ENCODE measurements at regions not wholly inside any gene's neighbourhood (a gene's known extent, or its start where the extent isn't known, plus 50 kb on each side); places are given as distances from the start of the nearest gene placed in this dataset.

DNA sequence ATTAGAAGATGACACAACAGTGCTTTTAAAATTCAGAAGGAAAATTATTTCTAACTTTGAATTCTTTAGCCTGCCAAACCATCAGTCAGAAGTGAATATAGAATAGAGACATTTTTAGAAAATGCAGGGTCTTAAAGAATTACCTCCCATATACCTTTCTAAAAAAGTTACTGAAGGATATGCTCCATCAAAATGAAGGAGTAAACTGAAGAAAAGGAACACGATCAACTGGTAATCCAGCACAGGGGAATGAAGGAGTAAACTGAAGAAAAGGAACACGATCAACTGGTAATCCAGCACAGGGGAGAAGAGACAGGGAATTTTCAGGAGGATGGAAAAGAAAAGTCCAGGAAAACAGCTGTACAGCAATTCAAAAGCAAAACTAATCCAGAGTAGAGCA is 75.4 kb upstream of the LDLRAD3 start:
- no peak for TF ChIP-seq POLR2A (IDR thresholded peaks at IDR 0.05)
- TF ChIP-seq, protein P1, sequence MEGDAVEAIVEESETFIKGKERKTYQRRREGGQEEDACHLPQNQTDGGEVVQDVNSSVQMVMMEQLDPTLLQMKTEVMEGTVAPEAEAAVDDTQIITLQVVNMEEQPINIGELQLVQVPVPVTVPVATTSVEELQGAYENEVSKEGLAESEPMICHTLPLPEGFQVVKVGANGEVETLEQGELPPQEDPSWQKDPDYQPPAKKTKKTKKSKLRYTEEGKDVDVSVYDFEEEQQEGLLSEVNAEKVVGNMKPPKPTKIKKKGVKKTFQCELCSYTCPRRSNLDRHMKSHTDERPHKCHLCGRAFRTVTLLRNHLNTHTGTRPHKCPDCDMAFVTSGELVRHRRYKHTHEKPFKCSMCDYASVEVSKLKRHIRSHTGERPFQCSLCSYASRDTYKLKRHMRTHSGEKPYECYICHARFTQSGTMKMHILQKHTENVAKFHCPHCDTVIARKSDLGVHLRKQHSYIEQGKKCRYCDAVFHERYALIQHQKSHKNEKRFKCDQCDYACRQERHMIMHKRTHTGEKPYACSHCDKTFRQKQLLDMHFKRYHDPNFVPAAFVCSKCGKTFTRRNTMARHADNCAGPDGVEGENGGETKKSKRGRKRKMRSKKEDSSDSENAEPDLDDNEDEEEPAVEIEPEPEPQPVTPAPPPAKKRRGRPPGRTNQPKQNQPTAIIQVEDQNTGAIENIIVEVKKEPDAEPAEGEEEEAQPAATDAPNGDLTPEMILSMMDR (IDR thresholded peaks at IDR 0.05): no peak
- H3K36me3 ChIP-seq: no peaks in the 10 kb centered on the region
- H3K4me1 ChIP-seq: peaks cover 0 to 3% (median 0%) of the 10 kb centered on the region in 3 donors
- H3K27me3 ChIP-seq: no peaks in the 10 kb centered on the region
- H3K4me3 ChIP-seq: no peak overlapping the region
- no peak overlapping the region for H3K27ac ChIP-seq
- intact Hi-C loops (cut with DNase I): no loop called here
- peaks cover 0 to 10% (median 8%) of the 10 kb centered on the region in 3 donors for H3K9me3 ChIP-seq
- DNase-seq: no peak
- 75 to 92% methylated on average over 2 of the region's 2 CpGs for WGBS, 2 donors

- Histone ChIP-seq H3K9me3 (peaks cover 0 to 2% (median 0%) of the 10 kb centered on the region in 3 donors), H3K27ac (no peak overlapping the region), H3K36me3 (no peaks in the 10 kb centered on the region), H3K27me3 (no peaks in the 10 kb centered on the region), H3K4me3 (no peak overlapping the region), H3K4me1 (peaks cover 0 to 14% (median 0%) of the 10 kb centered on the region in 3 donors)
- no peak for DNase-seq
- no peak for TF ChIP-seq POLR2A (IDR thresholded peaks at IDR 0.05)
- TF ChIP-seq, protein P1 (IDR thresholded peaks at IDR 0.05): no peak
- WGBS, 2 donors: 43 to 72% methylated on average over 2 to 3 of the region's 3 CpGs
- intact Hi-C loops (cut with DNase I): no loop called here
These were observed 70.1 kb upstream of the LDLRAD3 start for GRCh38 chr11:35873721-35874120.

GRCh38 chr11:35874751-35875450 is 69.0 kb upstream of the LDLRAD3 start:
- no peak overlapping the region for H3K27ac ChIP-seq
- H3K4me1 ChIP-seq: peaks cover 0 to 14% (median 0%) of the 10 kb centered on the region in 3 donors
- DNase-seq: no peak
- H3K9me3 ChIP-seq: no peaks in the 10 kb centered on the region
- H3K36me3 ChIP-seq: no peaks in the 10 kb centered on the region
- no peak overlapping the region for H3K4me3 ChIP-seq
- intact Hi-C loops (cut with DNase I): no loop called here
- WGBS, 2 donors: 70 to 72% methylated on average over 7 of the region's 7 CpGs
- no peaks in the 10 kb centered on the region for H3K27me3 ChIP-seq
- TF ChIP-seq, protein P1 (IDR thresholded peaks at IDR 0.05): no peak
- no peak for TF ChIP-seq POLR2A (IDR thresholded peaks at IDR 0.05)

GRCh38 chr11:35875466-35875865 is 68.4 kb upstream of the LDLRAD3 start:
- Histone ChIP-seq H3K9me3 (no peaks in the 10 kb centered on the region), H3K4me3 (no peak overlapping the region), H3K27ac (no peak overlapping the region), H3K27me3 (no peaks in the 10 kb centered on the region), H3K36me3 (no peaks in the 10 kb centered on the region), H3K4me1 (peaks cover 0 to 14% (median 0%) of the 10 kb centered on the region in 3 donors)
- WGBS, 2 donors: 94 to 97% methylated on average over 3 of the region's 3 CpGs
- DNase-seq: no peak
- intact Hi-C loops (cut with DNase I): no loop called here
- TF ChIP-seq POLR2A (IDR thresholded peaks at IDR 0.05): no peak
- TF ChIP-seq, protein P1 (IDR thresholded peaks at IDR 0.05): no peak

DNA sequence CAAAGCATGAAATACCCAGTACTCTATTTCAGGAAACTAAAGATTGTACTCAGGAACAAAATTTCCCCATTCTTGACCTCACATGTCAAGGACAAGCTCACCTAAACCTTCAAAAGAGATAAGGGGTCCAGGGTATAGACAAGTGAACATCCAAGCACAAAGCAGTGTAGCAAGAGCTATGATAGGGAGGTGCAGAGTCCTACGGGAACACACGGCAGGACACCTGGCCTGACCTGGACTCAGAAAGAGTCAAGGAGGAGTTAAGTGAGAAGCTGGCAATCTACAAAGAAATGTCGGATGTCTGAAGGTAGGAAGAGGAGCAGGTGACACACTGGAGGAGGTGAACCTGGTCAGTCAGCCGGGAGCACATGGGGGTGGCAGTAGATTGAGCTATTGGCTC is 67.1 kb upstream of the LDLRAD3 start:
- intact Hi-C loops (cut with DNase I): no loop called here
- Histone ChIP-seq H3K36me3 (no peaks in the 10 kb centered on the region), H3K4me3 (no peak overlapping the region), H3K9me3 (no peaks in the 10 kb centered on the region), H3K27me3 (no peaks in the 10 kb centered on the region), H3K27ac (no peak overlapping the region), H3K4me1 (peaks cover 0 to 14% (median 0%) of the 10 kb centered on the region in 3 donors)
- no peak for DNase-seq
- WGBS, 2 donors: 81 to 82% methylated on average over 4 of the region's 4 CpGs
- TF ChIP-seq POLR2A (IDR thresholded peaks at IDR 0.05): no peak
- TF ChIP-seq, protein P1 (IDR thresholded peaks at IDR 0.05): no peak
